Neural cell (in vitro differentiated cells): ENCODE measurements at regions not wholly inside any gene's neighbourhood (a gene's known extent, or its start where the extent isn't known, plus 50 kb on each side); places are given as distances from the start of the nearest gene placed in this dataset.

ENCODE experiments used
- EP300 ChIP-seq: fragments of 450-650 bp; conservative IDR thresholded peaks from 2 replicates; pipeline ENCODE4 v1.6.1; 2014; ENCODE audit warnings: antibody characterized with exemption, mild to moderate bottlenecking, moderate library complexity; ENCODE audit not compliant: poor library complexity, severe bottlenecking
- EZH2 ChIP-seq: fragments of 200-600, 300-800 bp; shearing (Covaris generic), sonication (generic); IDR thresholded peaks from 2 replicates; pipeline ENCODE4 v1.6.1; 2014; ENCODE audit warnings: antibody characterized with exemption, low read length, borderline replicate concordance, mild to moderate bottlenecking; ENCODE audit not compliant: insufficient read depth, poor library complexity, severe bottlenecking
- TF ChIP-seq, protein P1 (sequence below): fragments of 450-650 bp; IDR thresholded peaks from 2 replicates; pipeline ENCODE4 v1.5.1; 2014; ENCODE audit warnings: antibody characterized with exemption, mild to moderate bottlenecking, moderate library complexity; ENCODE audit not compliant: poor library complexity, severe bottlenecking

DNA sequence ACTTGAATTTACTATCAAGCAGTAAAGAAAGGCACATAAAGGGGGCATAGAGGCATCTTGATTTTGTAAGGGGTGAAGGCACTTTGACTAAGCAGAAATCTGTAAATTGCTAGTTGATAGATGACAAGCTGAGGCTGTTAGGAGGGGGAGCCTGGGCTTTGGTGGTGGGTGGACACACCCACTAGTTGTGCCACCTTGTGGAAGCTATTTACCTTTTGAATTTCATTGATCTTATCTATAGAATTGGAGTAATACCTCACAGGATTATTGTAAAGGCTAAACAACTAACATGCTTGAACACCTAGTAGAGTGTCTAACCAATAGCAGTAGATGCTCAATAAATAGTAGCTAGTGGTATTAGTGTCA is 142.8 kb upstream of the KCNIP4 start:
- TF ChIP-seq, protein P1, sequence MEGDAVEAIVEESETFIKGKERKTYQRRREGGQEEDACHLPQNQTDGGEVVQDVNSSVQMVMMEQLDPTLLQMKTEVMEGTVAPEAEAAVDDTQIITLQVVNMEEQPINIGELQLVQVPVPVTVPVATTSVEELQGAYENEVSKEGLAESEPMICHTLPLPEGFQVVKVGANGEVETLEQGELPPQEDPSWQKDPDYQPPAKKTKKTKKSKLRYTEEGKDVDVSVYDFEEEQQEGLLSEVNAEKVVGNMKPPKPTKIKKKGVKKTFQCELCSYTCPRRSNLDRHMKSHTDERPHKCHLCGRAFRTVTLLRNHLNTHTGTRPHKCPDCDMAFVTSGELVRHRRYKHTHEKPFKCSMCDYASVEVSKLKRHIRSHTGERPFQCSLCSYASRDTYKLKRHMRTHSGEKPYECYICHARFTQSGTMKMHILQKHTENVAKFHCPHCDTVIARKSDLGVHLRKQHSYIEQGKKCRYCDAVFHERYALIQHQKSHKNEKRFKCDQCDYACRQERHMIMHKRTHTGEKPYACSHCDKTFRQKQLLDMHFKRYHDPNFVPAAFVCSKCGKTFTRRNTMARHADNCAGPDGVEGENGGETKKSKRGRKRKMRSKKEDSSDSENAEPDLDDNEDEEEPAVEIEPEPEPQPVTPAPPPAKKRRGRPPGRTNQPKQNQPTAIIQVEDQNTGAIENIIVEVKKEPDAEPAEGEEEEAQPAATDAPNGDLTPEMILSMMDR, result peak; percentile 45
- no peak for TF ChIP-seq EZH2
- no peak for TF ChIP-seq EP300
